HG02885 (cell line): ENCODE measurements at regions not wholly inside any gene's neighbourhood (a gene's known extent, or its start where the extent isn't known, plus 50 kb on each side); places are given as distances from the start of the nearest gene placed in this dataset.

Experiments used
- ATAC-seq: cut with Tn5 transposase; IDR thresholded peaks from one replicate; pipeline ENCODE4 v1.9.1; 2021; ENCODE audit warnings: mild to moderate bottlenecking; ENCODE audit not compliant: unreplicated experiment, poor library complexity

DNA sequence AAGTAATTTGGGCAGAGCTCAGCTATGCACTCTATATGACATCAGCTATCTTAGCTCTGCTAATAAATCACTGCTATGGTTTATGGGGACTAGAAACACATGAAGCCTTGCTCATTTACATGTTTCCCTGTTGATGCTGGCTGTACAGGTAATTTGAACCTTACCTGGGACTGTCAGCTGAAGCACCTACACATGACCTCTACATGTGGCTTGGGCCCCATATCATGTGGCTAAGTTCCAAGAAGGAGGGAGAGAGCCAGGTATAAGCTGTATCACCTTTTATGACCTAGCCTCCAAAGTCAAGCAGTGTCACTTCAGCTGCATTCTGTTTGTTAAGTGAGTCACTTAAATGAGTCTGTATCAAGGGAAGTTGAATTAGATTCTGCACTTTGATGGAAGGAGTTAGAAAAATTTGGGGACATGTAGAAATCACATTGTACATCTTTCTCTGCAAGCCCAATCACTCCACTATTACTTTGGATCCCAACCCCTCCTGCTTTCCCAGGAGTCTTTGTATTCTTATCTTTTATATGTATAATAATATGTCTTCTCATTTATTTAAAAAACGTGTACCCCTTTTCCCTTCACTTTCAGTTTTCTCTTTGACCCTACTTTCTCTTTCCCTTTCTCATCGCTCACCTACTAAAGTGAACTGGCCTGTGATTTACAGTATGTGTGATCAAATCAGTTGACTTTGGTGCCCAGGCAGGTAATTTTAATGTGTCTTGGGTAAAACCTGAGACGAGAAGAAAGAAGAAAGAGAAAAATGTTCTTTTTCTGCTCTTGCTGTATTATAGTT is 53.4 kb upstream of the PRKACB start:
- ATAC-seq: peak; percentile 71

DNA sequence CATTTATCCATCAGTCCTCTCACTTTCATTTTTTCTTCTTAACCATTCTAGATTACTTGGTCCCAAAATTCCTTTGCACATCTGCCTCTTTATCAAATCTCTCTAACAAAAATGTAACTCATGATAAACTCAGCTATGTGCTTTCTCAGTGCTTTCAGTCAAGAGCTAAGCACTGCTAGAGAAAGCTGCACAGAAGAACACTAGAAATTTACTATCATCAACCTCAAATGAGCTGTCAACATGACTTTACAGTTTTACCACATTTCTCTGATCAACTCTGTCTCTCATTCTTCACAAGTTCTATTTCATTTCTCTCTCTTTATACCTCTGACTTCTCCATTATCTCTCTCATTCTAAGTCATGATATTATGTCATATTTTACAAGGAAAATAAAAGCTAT is 54.2 kb upstream of the PRKACB start:
- ATAC-seq: peak; percentile 12

DNA sequence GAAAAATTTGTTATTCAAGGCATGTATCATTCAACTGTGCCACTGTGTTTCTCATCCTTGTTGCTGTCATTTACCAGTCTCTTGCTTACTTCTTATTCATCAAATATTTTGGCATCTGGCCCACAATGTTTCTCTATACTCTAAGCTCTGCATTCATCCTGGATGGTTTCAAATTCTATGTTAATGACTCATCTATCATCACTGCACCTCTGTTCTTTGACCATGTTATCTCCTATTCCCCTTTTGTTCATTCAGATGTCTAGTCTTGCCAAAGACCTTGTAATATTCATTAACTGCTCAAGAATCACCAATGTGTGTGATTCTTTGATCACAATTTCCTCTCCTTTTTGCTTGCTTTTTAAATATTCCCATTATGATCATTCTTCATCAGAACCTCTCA is 54.6 kb upstream of the PRKACB start:
- ATAC-seq: no peak

DNA sequence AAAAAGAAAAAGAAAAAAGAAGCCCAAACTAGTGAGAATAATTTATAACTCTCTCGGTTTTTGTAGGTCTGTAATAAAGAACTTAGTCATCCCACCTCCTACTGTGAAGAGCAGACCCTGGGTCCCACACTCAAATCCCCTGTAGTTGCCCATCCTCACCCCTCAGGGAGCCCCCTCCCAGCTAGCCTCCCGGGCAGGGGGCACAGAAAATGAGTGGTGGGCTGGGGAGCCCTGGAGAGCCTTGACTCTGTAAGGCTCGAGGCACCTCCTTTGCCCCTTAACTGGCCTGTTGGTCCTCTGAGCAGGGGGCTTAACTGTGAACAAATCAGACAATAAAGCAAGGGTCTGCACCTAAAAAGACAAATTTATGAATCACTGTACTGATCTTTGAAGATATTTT is 57.5 kb upstream of the PRKACB start:
- no peak for ATAC-seq

DNA sequence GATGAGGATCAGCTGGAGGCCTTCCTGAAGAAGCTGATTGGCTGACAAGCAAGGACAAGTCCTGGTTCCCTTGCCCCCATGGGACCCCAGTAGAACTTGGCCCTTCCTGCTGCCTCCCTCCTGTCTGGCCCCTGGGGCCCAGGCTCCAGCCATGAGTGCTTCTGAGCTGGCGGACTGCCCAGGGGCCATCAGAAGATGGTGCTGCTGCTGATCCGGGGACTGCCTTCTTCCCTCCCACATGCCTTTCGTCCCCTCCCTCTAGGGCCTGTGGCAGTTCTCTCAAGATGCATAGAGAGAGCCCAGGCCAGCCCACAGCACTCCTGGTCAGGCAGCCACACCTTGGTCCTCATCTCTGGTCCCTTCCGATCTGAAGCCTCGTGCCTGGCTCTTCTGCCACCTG is 57.9 kb upstream of the PRKACB start:
- ATAC-seq: no peak

DNA sequence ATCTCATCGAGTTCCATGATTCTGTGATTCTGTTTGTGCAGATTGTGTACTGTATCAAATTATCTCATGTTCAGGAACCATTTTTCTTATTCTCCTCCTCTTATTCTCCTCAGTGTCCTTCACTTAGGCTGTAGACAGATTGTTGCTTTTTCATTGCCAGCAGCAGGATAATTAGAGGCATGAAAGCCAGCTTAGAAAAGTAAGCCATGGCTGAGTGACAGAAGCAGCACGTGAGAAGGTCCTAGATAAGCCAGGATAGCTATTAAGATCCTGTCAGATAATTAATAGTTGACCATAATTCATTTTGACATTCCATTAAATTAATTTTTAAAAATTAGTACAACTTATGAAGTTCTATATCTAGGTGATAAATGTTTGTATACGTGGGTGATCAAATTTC is 60.8 kb upstream of the PRKACB start:
- ATAC-seq: no peak

DNA sequence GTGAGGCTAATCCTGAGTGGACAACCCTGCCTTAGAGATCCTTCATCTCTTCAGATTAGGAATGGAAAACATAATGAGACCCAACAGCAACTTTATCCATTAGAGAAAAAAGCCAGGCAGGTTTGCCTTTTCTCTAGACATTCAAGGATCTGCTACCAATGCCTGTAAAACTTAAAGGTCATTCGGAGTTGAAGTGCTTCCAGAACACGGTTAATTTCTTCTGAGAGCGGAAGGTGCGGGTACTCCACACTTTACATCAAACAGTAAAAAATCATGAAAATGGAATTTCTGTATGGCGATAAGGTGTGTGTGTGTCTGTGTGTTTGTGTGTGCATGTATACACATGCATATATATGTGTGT is 65.2 kb upstream of the PRKACB start:
- no peak for ATAC-seq

DNA sequence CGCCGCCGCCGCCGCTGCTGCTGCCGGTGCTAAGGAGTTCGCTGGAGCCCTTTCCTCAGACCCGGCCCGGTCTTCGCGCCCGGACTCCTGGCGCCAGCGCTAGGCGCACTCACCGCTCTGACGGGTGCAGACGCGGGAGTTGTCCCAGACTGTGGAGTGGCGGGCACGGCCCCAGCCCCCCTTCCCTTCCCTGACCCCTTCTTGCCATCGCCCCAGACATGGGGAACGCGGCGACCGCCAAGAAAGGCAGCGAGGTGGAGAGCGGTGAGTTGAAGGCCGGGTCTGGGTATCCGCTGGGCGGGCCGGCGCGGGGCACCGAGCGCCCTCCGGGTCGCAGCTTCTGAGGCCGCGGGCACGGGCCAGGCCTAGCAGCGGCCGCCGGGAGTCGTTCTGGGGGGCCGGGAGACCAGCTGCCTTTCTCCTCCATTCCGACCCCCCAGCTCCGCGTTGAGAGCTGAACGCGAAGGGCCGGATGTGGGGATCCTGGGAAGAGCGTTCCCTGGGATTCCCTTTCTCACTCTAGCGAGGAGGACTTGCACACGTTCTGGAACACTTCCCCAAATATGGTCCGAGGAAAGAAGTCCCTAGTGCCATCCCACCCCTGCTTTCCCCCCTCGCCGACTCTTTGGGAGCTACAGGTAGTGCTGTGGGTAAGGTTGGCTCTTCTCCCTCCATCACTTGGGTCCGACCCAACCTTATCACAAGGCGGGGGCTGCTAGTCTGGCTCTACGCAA is 65.8 kb upstream of the PRKACB start:
- ATAC-seq: peak; percentile 44

DNA sequence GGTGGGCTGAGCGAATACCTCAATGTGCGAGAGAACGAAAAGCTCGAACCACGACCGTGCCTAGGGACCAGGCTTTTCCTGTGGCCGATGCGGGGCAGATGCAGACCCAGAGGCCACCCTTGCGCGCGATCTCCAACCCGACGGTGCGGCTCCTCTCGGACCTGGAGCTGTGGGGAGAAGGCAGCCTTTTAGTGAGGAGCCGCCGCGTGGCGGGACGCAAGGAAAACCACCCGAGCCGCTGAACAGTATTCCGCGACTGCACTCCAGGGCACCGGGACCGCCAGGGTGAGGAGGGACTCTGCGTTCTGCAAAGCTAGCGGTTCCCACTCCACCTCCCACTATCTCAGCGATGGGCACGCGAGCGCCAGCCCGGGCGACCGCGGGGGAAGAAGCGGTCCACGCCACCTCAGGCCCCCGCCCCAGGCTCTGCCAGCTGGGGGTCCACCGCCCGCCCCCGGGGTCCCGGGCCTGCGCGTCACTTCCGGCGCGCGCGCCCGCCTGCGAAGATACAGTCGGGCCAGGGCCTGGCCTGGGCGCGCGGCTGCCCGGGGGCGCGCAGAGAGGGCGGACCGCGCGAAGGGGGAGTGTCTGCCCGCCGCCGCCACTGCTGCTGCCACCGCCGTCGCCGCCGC is 66.5 kb upstream of the PRKACB start:
- peak; percentile 95 for ATAC-seq

DNA sequence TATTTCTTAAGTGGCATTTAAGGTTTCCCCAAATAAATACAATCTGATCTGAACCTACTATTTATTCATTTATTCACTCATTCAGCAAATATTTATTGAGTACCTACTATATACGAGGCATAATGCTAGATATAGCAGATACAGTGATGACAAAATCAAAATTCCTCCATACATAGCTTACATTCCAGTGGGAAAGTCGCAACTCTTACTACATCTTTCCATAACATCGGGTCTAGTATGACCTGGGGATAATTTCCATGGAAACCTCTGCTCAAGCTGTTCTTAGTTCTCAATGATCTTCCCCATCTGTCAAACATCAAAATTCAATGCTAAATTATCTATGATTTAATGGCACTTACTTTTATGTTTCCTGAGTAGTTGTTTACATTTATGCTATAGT is 70.8 kb upstream of the PRKACB start:
- ATAC-seq: no peak

DNA sequence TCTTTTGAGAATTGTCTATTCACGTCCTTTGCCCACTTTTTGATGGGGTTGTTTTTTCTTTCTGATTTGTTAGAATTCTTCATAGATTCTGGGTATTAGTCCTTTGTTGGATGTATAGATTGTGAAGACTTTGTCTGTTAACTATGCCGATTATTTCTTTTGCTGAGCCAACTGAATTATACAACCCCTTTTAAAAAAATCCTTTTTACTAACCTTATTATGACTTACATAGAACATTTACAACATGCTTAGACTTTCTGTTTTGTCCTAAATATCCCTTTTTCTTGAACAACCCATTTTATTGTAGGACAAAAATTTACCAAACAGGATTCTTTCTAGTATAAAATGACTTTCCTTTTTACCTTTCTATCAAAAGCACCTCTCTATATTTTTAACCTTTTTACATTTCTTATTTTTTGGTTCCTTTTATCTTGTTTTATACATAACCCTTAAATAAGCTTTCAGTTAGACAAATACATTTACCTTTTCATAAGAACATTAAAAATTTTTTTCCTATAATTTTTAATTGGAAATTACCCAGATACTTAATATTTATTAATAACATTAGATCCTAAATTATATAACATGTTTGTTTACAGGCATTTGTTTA is 70.4 kb upstream of the TTLL7 start:
- no peak for ATAC-seq

DNA sequence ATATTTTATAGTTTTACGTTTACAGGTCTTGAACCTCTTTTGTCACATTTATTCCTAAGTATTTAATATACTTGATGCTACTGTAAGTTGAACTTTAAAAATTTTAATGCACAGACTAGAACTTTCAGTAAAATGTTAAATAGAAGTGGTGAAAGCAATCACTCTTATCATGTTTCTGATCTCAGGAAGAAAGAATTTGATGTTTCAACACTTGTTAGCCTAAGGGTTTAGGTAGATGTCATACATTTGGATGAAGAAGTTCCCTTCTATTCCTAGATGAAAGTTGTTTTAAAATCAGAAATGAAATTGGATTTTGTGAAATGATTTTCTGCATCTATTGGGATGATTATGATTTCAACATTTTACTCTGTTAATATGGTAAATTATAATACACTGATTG is 63.6 kb upstream of the TTLL7 start:
- ATAC-seq: no peak

DNA sequence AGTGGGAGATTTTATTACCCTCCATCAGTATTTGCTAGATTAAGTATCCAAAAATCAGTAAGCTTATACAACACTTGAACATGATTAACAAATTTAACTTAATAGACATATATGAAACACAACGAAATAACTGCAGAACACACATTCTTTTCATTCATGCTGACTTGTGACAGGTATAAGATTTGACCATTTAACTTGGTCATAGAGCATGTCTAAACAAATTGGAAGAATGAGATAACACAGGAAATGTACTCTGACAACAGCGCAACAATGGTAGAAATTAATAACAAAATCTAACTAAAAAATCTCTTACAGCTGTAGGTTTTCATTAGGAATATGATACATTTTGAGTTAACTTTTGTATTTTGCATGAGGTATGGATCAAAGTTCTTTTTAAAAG is 62.4 kb upstream of the TTLL7 start:
- ATAC-seq: no peak

DNA sequence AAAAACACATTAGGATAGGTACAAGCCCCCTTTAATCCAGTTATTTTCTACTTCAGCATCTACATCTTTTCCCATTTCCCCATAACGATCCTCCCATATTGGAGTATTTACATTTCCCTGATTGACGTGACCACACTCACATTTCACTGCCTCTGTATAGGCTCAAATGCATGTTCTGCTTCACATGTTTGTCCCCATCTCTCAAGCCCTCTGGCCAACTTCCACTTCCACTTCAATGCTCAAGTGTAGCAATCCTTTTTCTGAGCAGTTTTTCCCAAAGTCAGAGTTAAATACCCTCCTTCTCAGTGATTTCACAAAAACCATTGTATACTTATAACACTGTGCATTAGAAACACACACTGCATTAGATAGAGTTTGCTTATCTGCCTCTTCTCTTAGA is 61.8 kb upstream of the TTLL7 start:
- no peak for ATAC-seq

DNA sequence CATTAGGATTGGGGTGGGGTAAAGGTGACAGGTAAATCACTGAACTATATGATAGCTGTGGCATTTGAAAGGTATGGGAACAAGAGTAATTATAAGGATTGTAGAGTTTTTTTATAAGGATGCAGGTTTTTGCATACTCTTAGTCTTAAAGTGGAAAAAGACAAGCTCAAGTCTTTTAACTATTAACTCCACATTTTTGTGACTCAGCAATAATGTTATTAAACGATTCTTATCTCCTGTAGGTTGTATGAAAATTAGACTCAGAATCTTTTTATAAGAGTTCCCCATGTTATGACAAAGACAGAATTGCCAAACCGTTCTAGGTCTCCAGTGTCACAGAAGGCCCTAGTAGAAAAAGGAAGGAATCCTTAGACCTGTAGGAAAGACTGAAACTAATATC is 49.9 kb upstream of the TTLL7 start:
- no peak for ATAC-seq
